ENCODE measurements at regions not wholly inside any gene's neighbourhood (a gene's known extent, or its start where the extent isn't known, plus 50 kb on each side); places are given as distances from the start of the nearest gene placed in this dataset.

DNA sequence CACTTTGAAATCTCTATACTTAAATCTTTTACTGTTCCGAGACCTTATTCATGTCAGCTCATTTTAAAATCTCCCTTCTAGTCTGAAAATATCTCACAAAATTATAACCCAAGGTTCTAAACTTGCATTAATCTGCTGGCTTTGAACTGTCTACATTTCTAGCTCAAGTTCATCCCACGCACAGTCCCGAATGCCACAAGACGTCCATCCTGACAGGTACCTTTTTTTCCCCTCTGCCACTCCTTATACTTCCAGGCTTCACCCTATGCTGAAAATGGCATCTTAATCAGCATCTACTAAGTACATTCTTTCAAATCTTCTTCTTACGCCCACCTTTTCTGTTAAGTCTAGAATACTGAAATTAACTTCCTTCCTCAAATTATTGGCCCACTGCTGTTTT is 259.2 kb upstream of the GALNTL6 start:
- TF ChIP-seq, protein P1, sequence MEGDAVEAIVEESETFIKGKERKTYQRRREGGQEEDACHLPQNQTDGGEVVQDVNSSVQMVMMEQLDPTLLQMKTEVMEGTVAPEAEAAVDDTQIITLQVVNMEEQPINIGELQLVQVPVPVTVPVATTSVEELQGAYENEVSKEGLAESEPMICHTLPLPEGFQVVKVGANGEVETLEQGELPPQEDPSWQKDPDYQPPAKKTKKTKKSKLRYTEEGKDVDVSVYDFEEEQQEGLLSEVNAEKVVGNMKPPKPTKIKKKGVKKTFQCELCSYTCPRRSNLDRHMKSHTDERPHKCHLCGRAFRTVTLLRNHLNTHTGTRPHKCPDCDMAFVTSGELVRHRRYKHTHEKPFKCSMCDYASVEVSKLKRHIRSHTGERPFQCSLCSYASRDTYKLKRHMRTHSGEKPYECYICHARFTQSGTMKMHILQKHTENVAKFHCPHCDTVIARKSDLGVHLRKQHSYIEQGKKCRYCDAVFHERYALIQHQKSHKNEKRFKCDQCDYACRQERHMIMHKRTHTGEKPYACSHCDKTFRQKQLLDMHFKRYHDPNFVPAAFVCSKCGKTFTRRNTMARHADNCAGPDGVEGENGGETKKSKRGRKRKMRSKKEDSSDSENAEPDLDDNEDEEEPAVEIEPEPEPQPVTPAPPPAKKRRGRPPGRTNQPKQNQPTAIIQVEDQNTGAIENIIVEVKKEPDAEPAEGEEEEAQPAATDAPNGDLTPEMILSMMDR (IDR thresholded peaks at IDR 0.05; ENCODE audit: borderline replicate concordance, insufficient read depth, low read depth, low read length): no peak
- H3K4me3 ChIP-seq (ENCODE audit: low read depth, low read length): no peak overlapping the region

DNA sequence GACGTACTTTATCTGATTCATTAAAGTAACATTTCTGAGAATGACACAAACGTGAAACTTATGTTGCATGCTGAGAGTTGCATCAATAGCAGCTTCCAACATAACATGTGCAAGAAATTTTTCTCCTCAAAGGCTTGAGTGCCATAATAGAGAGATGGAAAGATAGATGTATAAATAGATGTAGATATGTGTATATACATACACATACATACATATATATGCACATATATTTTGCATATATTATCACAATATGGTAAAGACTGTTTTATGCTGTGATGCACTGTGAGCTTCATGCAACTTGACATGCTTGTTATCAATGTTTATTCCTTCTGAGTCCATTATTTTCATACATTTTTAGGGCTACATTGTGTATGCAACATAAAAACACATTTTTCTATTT is 270.6 kb upstream of the GALNTL6 start:
- no peak overlapping the region for H3K4me3 ChIP-seq (ENCODE audit: low read depth, low read length)
- TF ChIP-seq, protein P1 (IDR thresholded peaks at IDR 0.05; ENCODE audit: borderline replicate concordance, insufficient read depth, low read depth, low read length): no peak

DNA sequence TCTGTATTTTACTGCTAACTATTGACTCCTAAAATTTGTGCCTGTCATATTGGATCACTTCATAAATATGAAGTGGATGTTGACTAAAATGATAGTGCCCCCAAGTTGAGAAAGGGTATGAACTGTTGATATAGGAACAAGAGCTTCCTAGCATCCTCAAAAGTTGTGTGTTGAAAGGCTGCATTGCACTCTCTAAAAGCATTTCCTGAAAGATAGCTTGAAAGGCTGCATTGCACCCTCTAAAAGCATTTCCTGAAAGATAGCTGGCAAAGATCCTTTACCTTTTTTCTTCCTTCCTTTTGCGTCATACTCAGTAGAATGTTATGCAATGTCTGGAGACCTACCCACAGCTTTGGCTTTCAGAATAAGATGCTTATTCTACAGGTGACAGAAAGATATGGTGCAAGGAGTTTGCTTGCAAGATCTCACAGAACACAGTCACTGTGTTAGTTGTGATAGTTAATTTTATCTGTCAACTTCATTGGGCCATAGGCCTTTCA is 274.6 kb upstream of the GALNTL6 start:
- TF ChIP-seq, protein P1 (IDR thresholded peaks at IDR 0.05; ENCODE audit: borderline replicate concordance, insufficient read depth, low read depth, low read length): no peak
- H3K4me3 ChIP-seq (ENCODE audit: low read depth, low read length): no peak overlapping the region

DNA sequence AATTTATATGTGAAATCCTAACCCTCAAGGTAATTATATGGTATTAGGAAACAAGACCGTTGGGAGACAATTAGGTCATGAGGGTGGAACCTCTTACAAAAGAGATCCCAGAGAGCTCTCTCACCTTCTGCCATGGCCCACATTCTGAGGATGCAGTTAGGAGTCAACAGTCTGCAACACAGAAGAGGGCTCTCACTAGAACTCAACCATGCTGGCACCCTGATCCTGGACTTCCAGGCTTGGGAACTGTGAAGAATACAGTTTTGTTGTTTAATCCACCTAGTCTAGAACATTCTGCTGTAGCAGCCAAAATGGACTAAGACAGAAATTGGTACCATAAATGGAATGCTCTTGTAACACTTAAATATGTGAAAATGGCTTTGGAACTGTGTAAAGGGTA is 278.8 kb upstream of the GALNTL6 start:
- H3K4me3 ChIP-seq (ENCODE audit: low read depth, low read length): no peak overlapping the region
- TF ChIP-seq, protein P1 (IDR thresholded peaks at IDR 0.05; ENCODE audit: borderline replicate concordance, insufficient read depth, low read depth, low read length): no peak

DNA sequence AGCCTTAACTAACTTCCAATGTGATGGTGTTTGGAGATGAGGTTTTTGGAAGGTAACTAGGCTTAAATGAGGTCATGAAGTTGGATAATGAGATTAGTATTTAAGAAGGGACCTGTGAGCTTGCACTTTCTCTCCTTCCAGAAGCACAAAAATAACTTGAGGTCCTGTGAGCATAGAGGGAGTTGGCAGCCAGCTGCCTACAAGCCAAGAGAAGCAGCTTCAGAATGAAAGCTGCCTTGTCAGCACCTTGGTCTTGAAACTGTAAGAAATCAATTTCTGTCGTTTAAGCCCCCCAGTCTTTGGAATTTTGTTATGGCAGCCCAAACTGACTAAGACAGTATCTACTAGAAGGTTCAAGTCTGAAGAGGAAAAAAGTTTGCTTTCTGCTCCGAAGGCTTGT is 280.2 kb upstream of the GALNTL6 start:
- no peak overlapping the region for H3K4me3 ChIP-seq (ENCODE audit: low read depth, low read length)
- TF ChIP-seq, protein P1 (IDR thresholded peaks at IDR 0.05; ENCODE audit: borderline replicate concordance, insufficient read depth, low read depth, low read length): no peak

DNA sequence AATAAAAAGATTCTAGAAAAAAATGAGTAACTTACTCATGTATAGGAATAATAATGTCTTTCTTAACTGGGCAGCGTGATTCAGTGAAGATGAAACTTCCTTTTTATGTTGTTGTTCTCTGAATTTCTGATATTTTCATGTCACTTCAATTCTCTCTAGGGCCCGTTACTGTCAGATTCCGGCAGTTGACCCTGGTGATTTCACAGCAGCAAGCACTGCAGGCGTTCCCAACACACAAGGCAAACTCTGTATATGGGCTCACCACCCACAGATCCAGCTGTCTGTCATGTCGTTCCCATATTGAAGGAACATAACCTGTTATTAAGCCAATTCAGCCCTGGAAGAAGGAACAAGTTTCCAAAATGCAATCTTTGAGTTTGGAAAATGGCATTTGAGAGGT is 288.3 kb upstream of the GALNTL6 start:
- no peak overlapping the region for H3K4me3 ChIP-seq (ENCODE audit: low read depth, low read length)
- TF ChIP-seq, protein P1 (IDR thresholded peaks at IDR 0.05; ENCODE audit: borderline replicate concordance, insufficient read depth, low read depth, low read length): no peak

DNA sequence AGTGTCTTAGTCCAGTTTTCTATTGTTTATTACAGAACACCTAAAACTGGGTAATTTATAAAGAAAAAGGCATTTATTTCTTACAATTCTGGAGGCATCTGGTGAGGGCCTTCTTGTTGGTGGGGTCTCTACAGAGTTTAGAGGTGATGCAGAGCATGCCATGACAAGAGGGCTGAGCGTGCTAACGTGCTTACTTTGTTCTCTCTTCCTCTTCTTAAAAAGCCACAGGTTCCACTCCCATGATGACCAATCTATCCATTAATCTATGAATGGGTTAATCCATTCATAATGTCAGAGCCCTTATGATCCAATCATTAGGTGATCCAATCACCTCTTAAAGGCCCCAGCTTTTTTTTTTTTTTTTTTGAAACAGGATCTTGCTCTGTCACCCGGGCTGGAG is 291.5 kb upstream of the GALNTL6 start:
- H3K4me3 ChIP-seq (ENCODE audit: low read depth, low read length): no peak overlapping the region
- TF ChIP-seq, protein P1 (IDR thresholded peaks at IDR 0.05; ENCODE audit: borderline replicate concordance, insufficient read depth, low read depth, low read length): no peak
